ENCODE measurements at regions not wholly inside any gene's neighbourhood (a gene's known extent, or its start where the extent isn't known, plus 50 kb on each side); places are given as distances from the start of the nearest gene placed in this dataset.
"Not testable (repeated sequence)": the region's sequence is repeated elsewhere in the genome, so short reads cannot be mapped to it uniquely, and the experiment has no call there.

- no peak overlapping the region for H3K27ac ChIP-seq
- intact Hi-C loops (cut with DNase I; ENCODE audit: low total_unique reads), result no loop called here
- no peak overlapping the region for H3K4me3 ChIP-seq
- H3K27me3 ChIP-seq, result peaks cover 0 to 5% of the 10 kb centered on the region in 2 donors
- no peak for DNase-seq (ENCODE audit: low spot score in 2 of 2)
- TF ChIP-seq POLR2AphosphoS5 (IDR thresholded peaks at IDR 0.05) (no peak), POLR2A (IDR thresholded peaks at IDR 0.05) (no peak), CTCF (IDR thresholded peaks at IDR 0.05) (no peak)
- H3K36me3 ChIP-seq, result no peaks in the 10 kb centered on the region
- no peaks in the 10 kb centered on the region for H3K9me3 ChIP-seq
- no peaks in the 10 kb centered on the region for H3K4me1 ChIP-seq
Observed at GRCh38 chr19:28694812-28695211, 518.1 kb downstream of the UQCRFS1 start.

GRCh38 chr19:28691683-28692082 lies 521.3 kb downstream of the UQCRFS1 start:
- Histone ChIP-seq H3K4me3 (no peak overlapping the region), H3K9me3 (no peaks in the 10 kb centered on the region), H3K27ac (no peak overlapping the region), H3K4me1 (no peaks in the 10 kb centered on the region), H3K27me3 (peaks cover 0 to 5% of the 10 kb centered on the region in 2 donors), H3K36me3 (no peaks in the 10 kb centered on the region)
- intact Hi-C loops (cut with DNase I; ENCODE audit: low total_unique reads), result no loop called here
- TF ChIP-seq POLR2A (IDR thresholded peaks at IDR 0.05), result no peak
- no peak for TF ChIP-seq POLR2AphosphoS5 (IDR thresholded peaks at IDR 0.05)
- TF ChIP-seq CTCF (IDR thresholded peaks at IDR 0.05), result no peak
- no peak for DNase-seq (ENCODE audit: low spot score in 2 of 2)

- H3K4me1 ChIP-seq; H3K36me3 ChIP-seq; H3K27me3 ChIP-seq; DNase-seq (ENCODE audit: low spot score in 2 of 2); H3K4me3 ChIP-seq; H3K27ac ChIP-seq; H3K9me3 ChIP-seq; intact Hi-C loops (cut with DNase I; ENCODE audit: low total_unique reads): not testable (repeated sequence)
Observed at GRCh38 chr19:28689464-28689863, 523.5 kb downstream of the UQCRFS1 start.

GRCh38 chr19:28687296-28687695 lies 525.7 kb downstream of the UQCRFS1 start:
- intact Hi-C loops (cut with DNase I; ENCODE audit: low total_unique reads), result no loop called here
- no peak for DNase-seq (ENCODE audit: low spot score in 2 of 2)
- Histone ChIP-seq H3K4me1 (no peaks in the 10 kb centered on the region), H3K9me3 (peaks cover 0 to 11% of the 10 kb centered on the region in 2 donors), H3K4me3 (no peak overlapping the region), H3K27me3 (no peaks in the 10 kb centered on the region), H3K36me3 (no peaks in the 10 kb centered on the region), H3K27ac (no peak overlapping the region)
- TF ChIP-seq POLR2A (IDR thresholded peaks at IDR 0.05) (no peak), CTCF (IDR thresholded peaks at IDR 0.05) (no peak), POLR2AphosphoS5 (IDR thresholded peaks at IDR 0.05) (no peak)

GRCh38 chr19:28686756-28687155 lies 526.2 kb downstream of the UQCRFS1 start:
- Histone ChIP-seq H3K9me3 (peaks cover 0 to 11% of the 10 kb centered on the region in 2 donors), H3K27me3 (no peaks in the 10 kb centered on the region), H3K27ac (no peak overlapping the region), H3K4me1 (no peaks in the 10 kb centered on the region), H3K36me3 (no peaks in the 10 kb centered on the region), H3K4me3 (no peak overlapping the region)
- no peak for DNase-seq (ENCODE audit: low spot score in 2 of 2)
- intact Hi-C loops (cut with DNase I; ENCODE audit: low total_unique reads), result no loop called here
- TF ChIP-seq POLR2AphosphoS5 (IDR thresholded peaks at IDR 0.05), result no peak
- TF ChIP-seq CTCF (IDR thresholded peaks at IDR 0.05), result no peak
- no peak for TF ChIP-seq POLR2A (IDR thresholded peaks at IDR 0.05)

- peaks cover 0 to 11% of the 10 kb centered on the region in 2 donors for H3K9me3 ChIP-seq
Observed at GRCh38 chr19:28685802-28686201, 527.1 kb downstream of the UQCRFS1 start.

GRCh38 chr19:28685077-28685476 lies 527.9 kb downstream of the UQCRFS1 start:
- intact Hi-C loops (cut with DNase I; ENCODE audit: low total_unique reads); H3K4me1 ChIP-seq; H3K4me3 ChIP-seq; DNase-seq (ENCODE audit: low spot score in 2 of 2); H3K36me3 ChIP-seq; H3K27me3 ChIP-seq; H3K27ac ChIP-seq: not testable (repeated sequence)
- H3K9me3 ChIP-seq, result peaks cover 0 to 11% of the 10 kb centered on the region in 2 donors

More at GRCh38 chr19:28685802-28686201, 527.1 kb downstream of the UQCRFS1 start:
- intact Hi-C loops (cut with DNase I; ENCODE audit: low total_unique reads), result no loop called here
- DNase-seq (ENCODE audit: low spot score in 2 of 2), result no peak
- TF ChIP-seq POLR2A (IDR thresholded peaks at IDR 0.05) (no peak), CTCF (IDR thresholded peaks at IDR 0.05) (no peak), POLR2AphosphoS5 (IDR thresholded peaks at IDR 0.05) (no peak)
- Histone ChIP-seq H3K4me1 (no peaks in the 10 kb centered on the region), H3K27me3 (no peaks in the 10 kb centered on the region), H3K4me3 (no peak overlapping the region), H3K27ac (no peak overlapping the region), H3K36me3 (no peaks in the 10 kb centered on the region)
